Ovary (tissue), 7 donors: ENCODE measurements at regions not wholly inside any gene's neighbourhood (a gene's known extent, or its start where the extent isn't known, plus 50 kb on each side); places are given as distances from the start of the nearest gene placed in this dataset.

ENCODE experiments used
- DNase-seq, 5 donors: peaks; one replicate each; pipeline ENCODE4 v3.0.0-alpha.2; 2019 to 2020
- H3K27ac ChIP-seq, 2 donors: fragments of 200-600 bp; one replicate each; pipeline versions ENCODE4 v1.5.1 to v1.8.0; 2019 to 2022
- H3K27me3 ChIP-seq: fragments of 200-600 bp; one replicate; pipeline ENCODE4 v1.8.0; 2022
- H3K36me3 ChIP-seq: fragments of 200-600 bp; sonication (generic); one replicate; pipeline ENCODE4 v1.5.1; 2019
- H3K4me1 ChIP-seq: one replicate; pipeline ENCODE4 v1.8.1; 2013; ENCODE audit warnings: mild to moderate bottlenecking, moderate library complexity; ENCODE audit not compliant: insufficient read depth
- H3K4me3 ChIP-seq: fragments of 200-600 bp; sonication (generic); one replicate; pipeline ENCODE4 v1.5.1; 2017
- H3K9me3 ChIP-seq, 2 donors: fragments of 200-600 bp in 1 of 2; sonication (generic) in 1 of 2; one replicate each; pipeline versions ENCODE4 v1.5.1 to v1.8.1; 2013 to 2019; ENCODE audit warnings: mild to moderate bottlenecking in 1 of 2, moderate library complexity in 1 of 2
- CTCF ChIP-seq, 3 donors: fragments of 450-650 bp in 2 of 3; fragments of 200-600 bp in 1 of 3; IDR thresholded peaks; one replicate each; pipeline versions ENCODE4 v1.5.1 to v1.8.0; 2016 to 2022; ENCODE audit warnings: antibody characterized with exemption in 3 of 3, mild to moderate bottlenecking in 1 of 3
- EP300 ChIP-seq: sonication (generic); formaldehyde crosslinking; IDR thresholded peaks from one replicate; pipeline ENCODE4 v1.6.1; 2017; ENCODE audit warnings: antibody characterized with exemption
- POLR2A ChIP-seq: fragments of 450-650 bp; IDR thresholded peaks from one replicate; pipeline ENCODE4 v1.6.1; 2017; ENCODE audit warnings: antibody characterized with exemption, mild to moderate bottlenecking, moderate library complexity
- WGBS, 3 donors: extraction: QIAGEN DNeasy Blood & Tissue Kit in 1 of 3; methylation state at CpG; one replicate each; pipeline versions ENCODE4 v1.1.5 to v1.1.7; 2013 to 2017; 5-methylcytosine and 5-hydroxymethylcytosine counted together
- intact Hi-C, 4 donors: fragments of 100-400 bp; cut with DNase I; formaldehyde crosslinking; loops; one replicate each; pipeline versions ENCODE4 v1.11.0 to v1.15.1; 2022 to 2023
- donor health status: DM: no; HTN: no; CAD: no; lungs with moderate emphysema.
- donor health status: DM: no; HTN: no; CAD: no.
- donor health status: Bipolar disorder and iron deficiency.
- donor health status: DM: no; HTN: no; CAD: no.
- donor health status: DM: yes; HTN: yes; CAD: no.

- no peaks in the 10 kb centered on the region for H3K9me3 ChIP-seq
- intact Hi-C loops: no loop called here
- TF ChIP-seq EP300 (no peak), CTCF (IDR thresholded peaks at IDR 0.05) (no peak), POLR2A (no peak)
- no peak overlapping the region for H3K27ac ChIP-seq
- no peaks in the 10 kb centered on the region for H3K36me3 ChIP-seq
- no peaks in the 10 kb centered on the region for H3K27me3 ChIP-seq
- 76 to 96% (median 96%) methylated on average over 2 of the region's 2 CpGs for WGBS, 3 donors
- H3K4me1 ChIP-seq: no peaks in the 10 kb centered on the region
- no peak for DNase-seq
- no peak overlapping the region for H3K4me3 ChIP-seq
Observed at GRCh38 chr6:147990159-147990558, 352.5 kb upstream of the SASH1 start.

GRCh38 chr6:147991961-147992360, 350.7 kb upstream of the SASH1 start:
- WGBS, 3 donors: 93 to 96% (median 94%) methylated on average over 3 of the region's 3 CpGs
- DNase-seq: no peak
- H3K9me3 ChIP-seq: no peaks in the 10 kb centered on the region
- no peaks in the 10 kb centered on the region for H3K27me3 ChIP-seq
- no peaks in the 10 kb centered on the region for H3K36me3 ChIP-seq
- no peak overlapping the region for H3K27ac ChIP-seq
- H3K4me1 ChIP-seq: no peaks in the 10 kb centered on the region
- no peak overlapping the region for H3K4me3 ChIP-seq
- TF ChIP-seq CTCF (IDR thresholded peaks at IDR 0.05) (no peak), EP300 (no peak), POLR2A (no peak)
- intact Hi-C loops: no loop called here

GRCh38 chr6:147999001-147999540, 343.6 kb upstream of the SASH1 start:
- no peak for DNase-seq
- no peaks in the 10 kb centered on the region for H3K4me1 ChIP-seq
- no peaks in the 10 kb centered on the region for H3K9me3 ChIP-seq
- TF ChIP-seq CTCF (IDR thresholded peaks at IDR 0.05): no peak
- TF ChIP-seq EP300: no peak
- no peak for TF ChIP-seq POLR2A
- no peak overlapping the region for H3K4me3 ChIP-seq
- no peaks in the 10 kb centered on the region for H3K27me3 ChIP-seq
- intact Hi-C loops: no loop called here
- H3K27ac ChIP-seq: no peak overlapping the region
- no peaks in the 10 kb centered on the region for H3K36me3 ChIP-seq

GRCh38 chr6:148001844-148002642, 340.6 kb upstream of the SASH1 start:
- Histone ChIP-seq H3K9me3 (no peaks in the 10 kb centered on the region), H3K4me3 (no peak overlapping the region), H3K36me3 (no peaks in the 10 kb centered on the region), H3K4me1 (no peaks in the 10 kb centered on the region), H3K27me3 (no peaks in the 10 kb centered on the region), H3K27ac (no peak overlapping the region)
- no peak for DNase-seq
- intact Hi-C loops: no loop called here
- TF ChIP-seq EP300: no peak
- no peak for TF ChIP-seq CTCF (IDR thresholded peaks at IDR 0.05)
- no peak for TF ChIP-seq POLR2A
- 37 to 60% (median 43%) methylated on average over 7 of the region's 7 CpGs for WGBS, 3 donors
